ENCODE measurements at regions not wholly inside any gene's neighbourhood (a gene's known extent, or its start where the extent isn't known, plus 50 kb on each side); places are given as distances from the start of the nearest gene placed in this dataset.

DNA sequence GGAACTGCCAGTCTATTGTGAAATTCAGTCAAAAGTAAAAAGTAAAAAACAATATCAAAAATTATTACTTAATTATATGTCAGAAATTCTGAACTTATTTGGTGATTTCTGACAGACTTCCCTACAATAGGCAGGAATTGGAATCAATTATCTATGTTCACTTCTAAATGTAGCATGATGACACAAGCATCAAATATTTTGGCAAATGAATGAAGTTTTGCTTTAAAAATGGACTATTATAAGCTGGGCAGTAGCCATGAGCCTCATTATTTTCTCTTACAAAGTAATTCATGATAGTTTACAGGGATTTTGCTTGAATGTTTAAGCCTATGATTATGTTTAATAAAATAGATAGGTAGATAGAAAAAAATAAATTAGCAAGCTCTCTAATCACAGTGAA is 582.6 kb downstream of the SLITRK6 start:
- Mint-ChIP-seq H3K4me3 (no peak overlapping the region), H3K27me3 (ENCODE audit: insufficient read depth, low read depth) (no peaks in the 10 kb centered on the region), H3K4me1 (no peaks in the 10 kb centered on the region), H3K27ac (no peak overlapping the region), H3K36me3 (no peaks in the 10 kb centered on the region), H3K9me3 (no peaks in the 10 kb centered on the region)
- Histone ChIP-seq H4K20me1 (ENCODE audit: low read depth) (no peaks in the 10 kb centered on the region), H3K4me1 (no peaks in the 10 kb centered on the region), H3K27me3 (no peaks in the 10 kb centered on the region), H3K36me3 (no peaks in the 10 kb centered on the region), H3K9ac (no peak overlapping the region), H3K4me2 (no peak overlapping the region), H3K27ac (no peak overlapping the region), H3K4me3 (no peak overlapping the region), H3K9me3 (ENCODE audit: low read depth) (no peaks in the 10 kb centered on the region), H2AFZ (replicated peaks) (no peak overlapping the region), H3F3A (ENCODE audit: low read depth) (no peaks in the 10 kb centered on the region), H3K79me2 (ENCODE audit: low read depth) (no peaks in the 10 kb centered on the region)
- TF ChIP-seq EZH2 (IDR thresholded peaks at IDR 0.05): no peak
- TF ChIP-seq EZH2phosphoT487 (IDR thresholded peaks at IDR 0.05): no peak
- TF ChIP-seq CTCF (IDR thresholded peaks at IDR 0.05): no peak
- no peak for DNase-seq (ENCODE audit: low spot score)

- no peaks in the 10 kb centered on the region for H3K27me3 Mint-ChIP-seq (ENCODE audit: insufficient read depth, low read depth)
- no peak overlapping the region for H3K9ac ChIP-seq
- no peaks in the 10 kb centered on the region for H3K4me1 Mint-ChIP-seq
- H3K27me3 ChIP-seq: no peaks in the 10 kb centered on the region
- H3K4me1 ChIP-seq: no peaks in the 10 kb centered on the region
- H3K4me2 ChIP-seq: no peak overlapping the region
- H4K20me1 ChIP-seq (ENCODE audit: low read depth): no peaks in the 10 kb centered on the region
- H3K27ac Mint-ChIP-seq: no peak overlapping the region
- H3K4me3 Mint-ChIP-seq: no peak overlapping the region
- no peak overlapping the region for H3K27ac ChIP-seq
- no peaks in the 10 kb centered on the region for H3K36me3 Mint-ChIP-seq
- DNase-seq (ENCODE audit: low spot score): no peak
- peaks cover 4% of the 10 kb centered on the region for H3K9me3 Mint-ChIP-seq
- no peaks in the 10 kb centered on the region for H3K79me2 ChIP-seq (ENCODE audit: low read depth)
- H3K36me3 ChIP-seq: no peaks in the 10 kb centered on the region
- H3K4me3 ChIP-seq: no peak overlapping the region
- no peaks in the 10 kb centered on the region for H3F3A ChIP-seq (ENCODE audit: low read depth)
- H3K9me3 ChIP-seq (ENCODE audit: low read depth): no peaks in the 10 kb centered on the region
- H2AFZ ChIP-seq (replicated peaks): no peak overlapping the region
- TF ChIP-seq CTCF (IDR thresholded peaks at IDR 0.05): no peak
- no peak for TF ChIP-seq EZH2 (IDR thresholded peaks at IDR 0.05)
- TF ChIP-seq EZH2phosphoT487 (IDR thresholded peaks at IDR 0.05): no peak
These were observed 586.5 kb downstream of the SLITRK6 start for GRCh38 chr13:85212692-85213091.

DNA sequence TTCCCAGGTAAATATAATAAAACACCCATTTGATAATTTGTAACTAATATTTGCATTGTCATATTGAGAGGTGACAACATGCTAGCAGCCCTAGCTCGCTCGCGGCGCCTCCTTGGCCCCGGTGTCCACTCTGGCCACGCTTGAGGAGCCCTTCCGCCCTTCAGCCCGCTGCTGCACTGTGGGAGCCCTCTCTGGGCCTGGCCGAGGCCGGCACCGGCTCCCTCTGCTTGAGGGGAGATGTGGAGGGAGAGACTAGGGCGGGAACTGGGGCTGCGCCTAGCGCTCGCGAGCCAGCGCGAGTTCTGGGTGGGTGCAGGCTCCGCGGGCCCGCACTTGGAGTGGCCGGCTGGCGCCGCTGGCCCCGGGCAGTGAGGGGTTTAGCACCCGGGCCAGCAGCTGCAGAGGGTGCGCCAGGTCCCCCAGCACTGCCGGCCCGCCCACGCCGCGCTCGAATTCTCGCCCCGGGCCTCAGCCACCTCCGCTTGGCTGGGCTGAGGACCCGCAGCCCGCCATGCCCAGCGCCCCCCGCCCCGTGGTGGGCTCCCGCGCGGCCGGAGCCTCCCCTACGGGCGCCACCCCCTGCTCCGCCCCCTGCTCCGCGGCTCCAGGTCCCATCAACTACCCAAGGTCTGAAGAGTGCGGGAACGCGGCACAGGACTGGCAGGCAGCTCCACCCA is 594.4 kb downstream of the SLITRK6 start:
- Histone ChIP-seq H3F3A (ENCODE audit: low read depth) (no peaks in the 10 kb centered on the region), H3K9ac (no peak overlapping the region), H3K4me3 (no peak overlapping the region), H3K4me2 (no peak overlapping the region), H2AFZ (replicated peaks) (no peak overlapping the region), H4K20me1 (ENCODE audit: low read depth) (no peaks in the 10 kb centered on the region), H3K27ac (no peak overlapping the region), H3K79me2 (ENCODE audit: low read depth) (no peaks in the 10 kb centered on the region), H3K4me1 (no peaks in the 10 kb centered on the region), H3K9me3 (ENCODE audit: low read depth) (no peaks in the 10 kb centered on the region), H3K36me3 (no peaks in the 10 kb centered on the region), H3K27me3 (no peaks in the 10 kb centered on the region)
- Mint-ChIP-seq H3K27ac (no peak overlapping the region), H3K9me3 (peaks cover 8% of the 10 kb centered on the region), H3K27me3 (ENCODE audit: insufficient read depth, low read depth) (no peaks in the 10 kb centered on the region), H3K4me1 (no peaks in the 10 kb centered on the region), H3K36me3 (no peaks in the 10 kb centered on the region), H3K4me3 (no peak overlapping the region)
- no peak for DNase-seq (ENCODE audit: low spot score)
- TF ChIP-seq CTCF (IDR thresholded peaks at IDR 0.05) (no peak), EZH2phosphoT487 (IDR thresholded peaks at IDR 0.05) (no peak), EZH2 (IDR thresholded peaks at IDR 0.05) (no peak)
